Osteocyte (in vitro differentiated cells): ENCODE measurements at regions not wholly inside any gene's neighbourhood (a gene's known extent, or its start where the extent isn't known, plus 50 kb on each side); places are given as distances from the start of the nearest gene placed in this dataset.

Source experiments
- DNase-seq: peaks from one replicate; pipeline ENCODE4 v3.0.0; 2021; ENCODE audit warnings: mixed read lengths; ENCODE audit not compliant: unreplicated experiment; ENCODE audit errors: extremely low spot score
- H3K27ac Mint-ChIP-seq: one replicate; pipeline ENCODE4 v1.8.0; 2021; ENCODE audit warnings: mild to moderate bottlenecking, mixed read lengths; ENCODE audit not compliant: unreplicated experiment
- H3K27me3 Mint-ChIP-seq: one replicate; pipeline ENCODE4 v1.8.0; 2021; ENCODE audit warnings: mixed read lengths; ENCODE audit not compliant: unreplicated experiment
- H3K36me3 Mint-ChIP-seq: one replicate; pipeline ENCODE4 v1.8.0; 2021; ENCODE audit warnings: mixed read lengths; ENCODE audit not compliant: unreplicated experiment
- H3K4me1 Mint-ChIP-seq: one replicate; pipeline ENCODE4 v1.8.0; 2021; ENCODE audit warnings: mixed read lengths; ENCODE audit not compliant: unreplicated experiment
- H3K4me3 Mint-ChIP-seq: one replicate; pipeline ENCODE4 v1.8.0; 2021; ENCODE audit warnings: mild to moderate bottlenecking, moderate library complexity, mixed read lengths; ENCODE audit not compliant: unreplicated experiment
- H3K9me3 Mint-ChIP-seq: one replicate; pipeline ENCODE4 v1.8.0; 2021; ENCODE audit warnings: mixed read lengths; ENCODE audit not compliant: unreplicated experiment
- CTCF ChIP-seq: fragments of 200-600 bp; sonication (generic); IDR thresholded peaks from 2 replicates; pipeline ENCODE4 v1.5.0; 2021; ENCODE audit warnings: antibody characterized with exemption, mild to moderate bottlenecking, moderate library complexity

GRCh38 chr2:234670806-234671205, 173.9 kb upstream of the ARL4C start:
- no peak for TF ChIP-seq CTCF
- H3K27me3 Mint-ChIP-seq = no peaks in the 10 kb centered on the region
- DNase-seq = peak; percentile 40
- H3K36me3 Mint-ChIP-seq = peaks cover 2% of the 10 kb centered on the region
- H3K27ac Mint-ChIP-seq = no peak overlapping the region
- H3K4me3 Mint-ChIP-seq = no peak overlapping the region
- peaks cover 5% of the 10 kb centered on the region for H3K9me3 Mint-ChIP-seq
- H3K4me1 Mint-ChIP-seq = peaks cover 30% of the 10 kb centered on the region

- DNase-seq = peak; percentile 7
Observed at GRCh38 chr2:234670052-234670451, 173.2 kb upstream of the ARL4C start.

GRCh38 chr2:234669621-234670020, 172.7 kb upstream of the ARL4C start:
- Mint-ChIP-seq H3K27me3 (no peaks in the 10 kb centered on the region), H3K4me3 (no peak overlapping the region), H3K27ac (no peak overlapping the region), H3K9me3 (peaks cover 5% of the 10 kb centered on the region), H3K36me3 (peaks cover 2% of the 10 kb centered on the region), H3K4me1 (peaks cover 23% of the 10 kb centered on the region)
- peak; percentile 11 for TF ChIP-seq CTCF
- DNase-seq = peak; percentile 70

More at GRCh38 chr2:234670052-234670451, 173.2 kb upstream of the ARL4C start:
- TF ChIP-seq CTCF = no peak
- Mint-ChIP-seq H3K27ac (no peak overlapping the region), H3K4me1 (peaks cover 27% of the 10 kb centered on the region), H3K27me3 (no peaks in the 10 kb centered on the region), H3K4me3 (no peak overlapping the region), H3K9me3 (peaks cover 5% of the 10 kb centered on the region), H3K36me3 (peaks cover 2% of the 10 kb centered on the region)

DNA sequence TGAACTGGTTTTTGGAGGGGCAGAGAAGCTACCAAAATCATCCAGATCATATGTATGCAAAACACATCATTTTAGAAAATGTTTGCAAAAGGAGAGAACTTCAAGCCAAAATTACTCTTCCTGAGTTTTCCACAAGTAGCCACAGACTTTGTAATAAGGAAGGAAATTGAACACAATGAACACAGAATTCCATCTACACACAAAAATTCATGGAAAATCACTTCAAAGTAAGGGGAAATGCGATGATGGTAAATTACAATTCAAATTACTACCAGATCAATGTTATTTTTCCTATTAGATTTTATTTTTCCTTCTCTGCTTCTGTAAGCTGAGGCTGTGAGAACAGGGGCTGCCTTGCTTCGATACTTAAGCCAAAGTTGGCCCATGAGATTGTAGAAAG, 172.1 kb upstream of the ARL4C start:
- no peak for TF ChIP-seq CTCF
- peaks cover 3% of the 10 kb centered on the region for H3K36me3 Mint-ChIP-seq
- peak; percentile 2 for DNase-seq
- no peaks in the 10 kb centered on the region for H3K27me3 Mint-ChIP-seq
- peaks cover 17% of the 10 kb centered on the region for H3K4me1 Mint-ChIP-seq
- H3K4me3 Mint-ChIP-seq = no peak overlapping the region
- H3K27ac Mint-ChIP-seq = no peak overlapping the region
- H3K9me3 Mint-ChIP-seq = peaks cover 10% of the 10 kb centered on the region

GRCh38 chr2:234666911-234667310, 170.0 kb upstream of the ARL4C start:
- no peak for TF ChIP-seq CTCF
- H3K27me3 Mint-ChIP-seq = no peaks in the 10 kb centered on the region
- peaks cover 6% of the 10 kb centered on the region for H3K4me1 Mint-ChIP-seq
- peaks cover 11% of the 10 kb centered on the region for H3K9me3 Mint-ChIP-seq
- no peak overlapping the region for H3K27ac Mint-ChIP-seq
- peaks cover 4% of the 10 kb centered on the region for H3K36me3 Mint-ChIP-seq
- peak; percentile 5 for DNase-seq
- no peak overlapping the region for H3K4me3 Mint-ChIP-seq
